CD4-positive, alpha-beta T cell treated with Interleukin-6 at 100 ng/mL for 8 hours (primary cell): ENCODE measurements at regions not wholly inside any gene's neighbourhood (a gene's known extent, or its start where the extent isn't known, plus 50 kb on each side); places are given as distances from the start of the nearest gene placed in this dataset.
"Not testable (repeated sequence)": the region's sequence is repeated elsewhere in the genome, so short reads cannot be mapped to it uniquely, and the experiment has no call there.

Source experiments
- DNase-seq: peaks from one replicate; pipeline ENCODE4 v3.0.0-alpha.2; 2020; ENCODE audit warnings: mixed read lengths, low spot score

- no peak for DNase-seq
Measured at GRCh38 chr5:51172903-51173626, 210.2 kb upstream of the ISL1 start.

- no peak for DNase-seq
Measured at GRCh38 chr5:51181208-51181894, 201.9 kb upstream of the ISL1 start.

GRCh38 chr5:51185850-51186329 is 197.4 kb upstream of the ISL1 start:
- no peak for DNase-seq

- DNase-seq, result no peak
Measured at GRCh38 chr5:51188001-51188591, 195.2 kb upstream of the ISL1 start.

GRCh38 chr5:51194671-51195070 is 188.6 kb upstream of the ISL1 start:
- no peak for DNase-seq

- DNase-seq, result no peak
Measured at GRCh38 chr5:51201024-51201423, 182.2 kb upstream of the ISL1 start.

- DNase-seq, result no peak
Measured at GRCh38 chr5:51201708-51202107, 181.5 kb upstream of the ISL1 start.

GRCh38 chr5:51202161-51202560 is 181.1 kb upstream of the ISL1 start:
- no peak for DNase-seq

- no peak for DNase-seq
Measured at GRCh38 chr5:51203598-51203997, 179.7 kb upstream of the ISL1 start.

GRCh38 chr5:51208296-51208695 is 175.0 kb upstream of the ISL1 start:
- no peak for DNase-seq

GRCh38 chr5:51214746-51215145 is 168.5 kb upstream of the ISL1 start:
- DNase-seq, result no peak

- no peak for DNase-seq
Measured at GRCh38 chr5:51225789-51226742, 157.2 kb upstream of the ISL1 start.

- no peak for DNase-seq
Measured at GRCh38 chr5:51227963-51228470, 155.2 kb upstream of the ISL1 start.

- no peak for DNase-seq
Measured at GRCh38 chr5:51230336-51230735, 152.9 kb upstream of the ISL1 start.

GRCh38 chr5:51242456-51242855 is 140.8 kb upstream of the ISL1 start:
- no peak for DNase-seq

GRCh38 chr5:51250957-51251356 is 132.3 kb upstream of the ISL1 start:
- DNase-seq, result not testable (repeated sequence)

GRCh38 chr5:51271261-51271660 is 112.0 kb upstream of the ISL1 start:
- DNase-seq, result no peak

- DNase-seq, result no peak
Measured at GRCh38 chr5:51273021-51273420, 110.2 kb upstream of the ISL1 start.

- DNase-seq, result no peak
Measured at GRCh38 chr5:51273871-51274270, 109.4 kb upstream of the ISL1 start.

- DNase-seq, result no peak
Measured at GRCh38 chr5:51275428-51275827, 107.8 kb upstream of the ISL1 start.

- no peak for DNase-seq
Measured at GRCh38 chr5:51276250-51276649, 107.0 kb upstream of the ISL1 start.

GRCh38 chr5:51278539-51278938 is 104.7 kb upstream of the ISL1 start:
- DNase-seq, result no peak
